Ureter (tissue), 1 donor: ENCODE measurements at regions not wholly inside any gene's neighbourhood (a gene's known extent, or its start where the extent isn't known, plus 50 kb on each side); places are given as distances from the start of the nearest gene placed in this dataset.

Source experiments
- DNase-seq: peaks from one replicate; pipeline ENCODE4 v3.0.0-alpha.2; 2020; ENCODE audit warnings: low spot score
- donor health status: DM: yes; HTN: yes; CAD: no.

GRCh38 chr20:1810926-1811620, 84.1 kb upstream of the SIRPA start:
- no peak for DNase-seq

GRCh38 chr20:1810572-1810925, 84.7 kb upstream of the SIRPA start:
- no peak for DNase-seq

- DNase-seq: no peak
Observed at GRCh38 chr20:1809611-1810510, 85.3 kb upstream of the SIRPA start.

- no peak for DNase-seq
Observed at GRCh38 chr20:1809131-1809572, 86.1 kb upstream of the SIRPA start.

- no peak for DNase-seq
Observed at GRCh38 chr20:1808101-1808500, 87.1 kb upstream of the SIRPA start.

- no peak for DNase-seq
Observed at GRCh38 chr20:1807394-1807793, 87.8 kb upstream of the SIRPA start.

- DNase-seq: no peak
Observed at GRCh38 chr20:1806456-1806855, 88.8 kb upstream of the SIRPA start.

GRCh38 chr20:1805816-1806215, 89.4 kb upstream of the SIRPA start:
- DNase-seq: peak; percentile 1

GRCh38 chr20:1805161-1805581, 90.0 kb upstream of the SIRPA start:
- peak; percentile 25 for DNase-seq

- DNase-seq: peak; percentile 29
Observed at GRCh38 chr20:1804554-1804956, 90.7 kb upstream of the SIRPA start.

- DNase-seq: peak; percentile 37
Observed at GRCh38 chr20:1803932-1804501, 91.2 kb upstream of the SIRPA start.

GRCh38 chr20:1803061-1803931, 91.9 kb upstream of the SIRPA start:
- DNase-seq: peak; percentile 54

- DNase-seq: peak; percentile 63
Observed at GRCh38 chr20:1802385-1803060, 92.7 kb upstream of the SIRPA start.

- DNase-seq: no peak
Observed at GRCh38 chr20:1801929-1802306, 93.3 kb upstream of the SIRPA start.

- peak; percentile 7 for DNase-seq
Observed at GRCh38 chr20:1801225-1801928, 93.8 kb upstream of the SIRPA start.

- no peak for DNase-seq
Observed at GRCh38 chr20:1800777-1801176, 94.4 kb upstream of the SIRPA start.

GRCh38 chr20:1800180-1800579, 95.0 kb upstream of the SIRPA start:
- peak; percentile 1 for DNase-seq

- DNase-seq: peak; percentile 14
Observed at GRCh38 chr20:1799746-1800145, 95.5 kb upstream of the SIRPA start.

- DNase-seq: no peak
Observed at GRCh38 chr20:1798982-1799381, 96.2 kb upstream of the SIRPA start.

- no peak for DNase-seq
Observed at GRCh38 chr20:1793821-1794220, 101.4 kb upstream of the SIRPA start.

- DNase-seq: no peak
Observed at GRCh38 chr20:1792274-1792673, 102.9 kb upstream of the SIRPA start.
